Epithelial cell of proximal tubule (primary cell): ENCODE measurements at regions not wholly inside any gene's neighbourhood (a gene's known extent, or its start where the extent isn't known, plus 50 kb on each side); places are given as distances from the start of the nearest gene placed in this dataset.

ENCODE experiments used
- DNase-seq: peaks from one replicate; pipeline ENCODE4 v3.0.0-alpha.2; 2011; ENCODE audit warnings: low read depth
- H3K4me3 ChIP-seq: 2 replicates; pipeline ENCODE4 v1.5.1; 2011; ENCODE audit warnings: low read depth, mild to moderate bottlenecking, low read length
- TF ChIP-seq, protein P1 (sequence below): conservative IDR thresholded peaks from 2 replicates; pipeline ENCODE4 v1.5.1; 2012; ENCODE audit warnings: low read depth, mild to moderate bottlenecking, low read length

DNA sequence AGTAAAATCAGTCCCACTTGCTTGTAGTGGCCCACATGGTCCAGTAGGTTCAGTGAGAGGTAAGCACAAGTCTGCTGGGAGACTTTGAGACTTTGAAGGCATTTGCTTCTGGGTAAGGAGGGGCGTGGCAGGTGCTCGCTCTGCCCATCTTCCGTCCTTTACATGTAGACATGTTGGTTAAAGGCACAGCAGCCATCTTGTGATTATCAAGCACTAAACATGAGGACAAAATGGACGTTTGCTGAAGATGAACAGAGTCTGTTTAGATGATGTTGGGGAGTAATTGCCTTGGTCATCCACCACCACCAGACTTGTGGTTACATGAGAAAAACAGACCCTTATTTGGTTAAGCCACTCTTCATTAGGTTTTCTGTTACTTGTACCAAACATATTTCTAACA, 252.8 kb upstream of the PARD3B start:
- no peak overlapping the region for H3K4me3 ChIP-seq
- DNase-seq = no peak
- TF ChIP-seq, protein P1, sequence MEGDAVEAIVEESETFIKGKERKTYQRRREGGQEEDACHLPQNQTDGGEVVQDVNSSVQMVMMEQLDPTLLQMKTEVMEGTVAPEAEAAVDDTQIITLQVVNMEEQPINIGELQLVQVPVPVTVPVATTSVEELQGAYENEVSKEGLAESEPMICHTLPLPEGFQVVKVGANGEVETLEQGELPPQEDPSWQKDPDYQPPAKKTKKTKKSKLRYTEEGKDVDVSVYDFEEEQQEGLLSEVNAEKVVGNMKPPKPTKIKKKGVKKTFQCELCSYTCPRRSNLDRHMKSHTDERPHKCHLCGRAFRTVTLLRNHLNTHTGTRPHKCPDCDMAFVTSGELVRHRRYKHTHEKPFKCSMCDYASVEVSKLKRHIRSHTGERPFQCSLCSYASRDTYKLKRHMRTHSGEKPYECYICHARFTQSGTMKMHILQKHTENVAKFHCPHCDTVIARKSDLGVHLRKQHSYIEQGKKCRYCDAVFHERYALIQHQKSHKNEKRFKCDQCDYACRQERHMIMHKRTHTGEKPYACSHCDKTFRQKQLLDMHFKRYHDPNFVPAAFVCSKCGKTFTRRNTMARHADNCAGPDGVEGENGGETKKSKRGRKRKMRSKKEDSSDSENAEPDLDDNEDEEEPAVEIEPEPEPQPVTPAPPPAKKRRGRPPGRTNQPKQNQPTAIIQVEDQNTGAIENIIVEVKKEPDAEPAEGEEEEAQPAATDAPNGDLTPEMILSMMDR = no peak

DNA sequence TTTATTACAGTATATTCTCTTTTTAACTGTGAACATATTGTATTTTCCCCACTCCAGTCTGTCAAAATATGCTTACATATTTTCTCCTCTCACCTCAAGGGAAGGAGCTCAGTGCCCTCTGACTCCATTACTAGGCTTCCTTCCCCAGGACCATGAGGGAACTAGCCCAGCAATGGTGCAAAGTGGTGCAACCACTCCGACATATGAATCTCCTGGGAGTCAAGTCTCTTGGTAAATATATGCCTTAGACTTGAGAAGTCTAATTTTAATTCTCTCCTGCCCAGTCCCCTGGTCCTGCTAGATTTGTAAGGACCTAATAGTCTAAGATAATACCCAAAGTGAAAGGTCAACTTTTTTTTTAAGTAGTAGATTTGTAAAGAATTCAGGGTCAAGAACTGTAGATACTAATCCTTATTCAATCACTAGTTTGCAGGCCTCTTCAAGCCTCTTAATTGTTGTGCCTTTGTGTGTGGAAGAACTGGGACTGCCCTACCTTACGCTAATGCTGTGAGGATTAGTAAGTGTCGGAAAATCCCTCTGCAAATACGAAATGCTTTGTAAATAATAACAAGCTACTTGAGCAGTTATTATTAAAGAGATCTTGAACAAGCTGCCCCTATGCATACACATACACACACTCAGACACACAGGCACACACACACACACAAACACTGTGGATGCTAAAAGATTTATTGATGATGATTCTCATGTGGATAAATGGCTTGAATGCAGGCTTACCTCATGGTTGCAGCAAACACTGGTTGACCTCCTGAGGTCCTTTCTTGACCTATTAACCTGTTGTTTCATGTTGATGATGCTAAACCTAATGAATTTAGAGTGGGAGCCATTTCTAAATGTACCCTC, 251.2 kb upstream of the PARD3B start:
- no peak overlapping the region for H3K4me3 ChIP-seq
- TF ChIP-seq, protein P1 = no peak
- DNase-seq = no peak

DNA sequence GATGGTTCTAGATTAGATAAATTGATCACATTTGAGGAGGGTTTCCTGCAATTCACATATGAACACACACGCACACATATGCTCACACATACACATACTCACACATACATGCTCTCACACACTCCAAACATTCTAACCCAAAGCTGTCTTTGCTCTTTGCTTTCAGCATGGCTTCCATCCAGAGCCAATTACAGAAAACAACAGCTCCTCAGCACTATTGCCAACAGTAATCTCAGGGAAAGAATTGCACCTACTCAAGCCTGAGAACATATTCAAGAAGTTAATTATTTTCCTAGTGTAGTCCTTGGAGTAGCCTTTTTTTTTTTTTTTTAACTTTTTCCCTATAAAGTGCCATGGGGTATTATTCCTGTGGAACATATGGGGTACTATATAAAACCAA, 246.9 kb upstream of the PARD3B start:
- DNase-seq = no peak
- no peak overlapping the region for H3K4me3 ChIP-seq
- TF ChIP-seq, protein P1 = no peak

DNA sequence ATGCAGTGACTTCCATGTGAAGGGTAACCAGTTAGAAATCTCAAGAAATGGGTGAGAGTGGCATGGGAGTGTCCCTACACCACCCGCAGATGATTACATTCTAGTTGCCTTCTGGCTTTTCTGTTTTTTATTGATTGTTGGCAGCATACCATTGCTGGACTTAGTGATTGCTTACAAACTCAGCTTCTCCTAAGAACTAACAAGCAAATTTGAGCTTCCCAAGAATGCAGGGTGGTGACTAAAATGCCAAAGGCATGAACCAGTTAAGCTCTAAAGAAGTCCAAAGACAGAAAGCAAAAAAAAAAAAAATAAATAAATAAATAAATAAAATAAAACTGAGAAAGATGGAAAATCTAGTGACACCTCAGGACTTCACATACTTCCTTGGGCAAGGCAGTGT, 245.5 kb upstream of the PARD3B start:
- no peak for DNase-seq

DNA sequence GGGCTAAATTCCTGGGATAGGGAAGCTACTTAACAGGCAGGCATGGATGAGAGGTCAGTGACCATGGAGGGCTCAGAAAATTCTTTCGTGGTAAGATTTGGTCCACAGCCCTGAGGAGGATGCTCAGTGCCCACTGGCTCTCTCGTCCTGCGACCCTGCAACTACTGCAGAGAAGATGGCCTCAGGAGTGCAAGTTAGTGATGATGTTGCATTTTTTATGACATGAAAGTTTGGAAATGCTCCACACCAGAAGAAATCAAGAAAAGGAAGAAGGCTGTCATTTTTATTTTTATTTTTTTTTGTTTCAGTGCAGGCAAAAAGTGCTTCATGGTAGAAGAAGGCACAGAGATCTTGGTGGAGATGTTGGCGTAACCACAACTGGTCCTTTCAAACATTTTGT, 238.6 kb upstream of the PARD3B start:
- TF ChIP-seq, protein P1 = no peak
- no peak for DNase-seq
- H3K4me3 ChIP-seq = no peak overlapping the region

More for the DNA sequence above, 245.5 kb upstream of the PARD3B start:
- TF ChIP-seq, protein P1 = no peak
- H3K4me3 ChIP-seq = no peak overlapping the region

DNA sequence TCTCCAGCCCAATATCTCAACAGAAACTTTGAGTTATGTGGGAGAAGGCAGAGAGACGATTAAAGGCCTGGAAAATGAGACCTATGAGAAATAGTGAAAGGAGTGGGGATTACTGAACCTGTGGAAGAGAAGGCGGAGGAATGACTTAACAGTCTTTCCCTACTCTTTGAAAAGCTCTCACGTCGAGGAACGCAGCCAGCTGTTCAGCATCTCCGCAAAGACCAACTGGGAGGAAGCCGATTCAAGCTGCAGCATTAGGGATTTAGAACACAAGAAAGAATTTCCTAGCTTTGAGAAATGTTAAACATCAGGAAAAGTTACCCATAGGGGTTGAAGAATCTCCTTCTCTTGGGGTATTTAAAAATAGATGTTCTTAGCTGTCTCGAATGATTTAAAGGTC, 233.2 kb upstream of the PARD3B start:
- DNase-seq = no peak
- TF ChIP-seq, protein P1 = no peak
- H3K4me3 ChIP-seq = no peak overlapping the region

DNA sequence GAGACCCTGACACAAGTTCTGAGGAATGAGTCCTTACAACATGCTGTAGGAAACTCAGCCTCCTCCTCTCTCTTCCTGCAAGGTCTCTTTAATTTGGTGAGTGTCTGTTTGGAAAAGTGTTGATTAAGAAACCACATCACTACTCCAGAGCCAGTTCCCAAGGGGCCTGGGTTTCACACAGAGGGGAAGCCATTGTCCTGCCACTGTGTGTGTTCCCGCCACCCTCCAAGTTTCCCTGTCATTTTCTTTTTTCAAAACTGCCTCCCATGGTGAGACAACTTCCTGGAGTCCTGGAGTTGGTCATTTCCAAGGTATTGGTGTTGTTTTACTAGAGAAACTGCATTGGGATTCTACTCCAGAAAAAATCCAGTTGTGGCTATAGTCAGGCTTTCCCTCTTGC, 232.0 kb upstream of the PARD3B start:
- no peak overlapping the region for H3K4me3 ChIP-seq
- TF ChIP-seq, protein P1 = no peak
- no peak for DNase-seq
